SK-N-SH (cell line): ENCODE measurements at regions not wholly inside any gene's neighbourhood (a gene's known extent, or its start where the extent isn't known, plus 50 kb on each side); places are given as distances from the start of the nearest gene placed in this dataset.

Experiments
- CTCF ChIP-seq: fragments of 200-600 bp; sonication (generic); IDR thresholded peaks from 2 replicates; pipeline ENCODE4 v1.6.1; 2017; ENCODE audit warnings: antibody characterized with exemption, mild to moderate bottlenecking, moderate library complexity
- EP300 ChIP-seq, 2 experiments: IDR thresholded peaks; 2 replicates each; pipeline versions ENCODE4 v1.4.0 to v1.6.1; 2012; ENCODE audit warnings: borderline replicate concordance in 1 of 2, low read depth in 1 of 2, low read length in 1 of 2
- GABPA ChIP-seq: IDR thresholded peaks from 2 replicates; pipeline ENCODE4 v1.4.0; 2012; ENCODE audit warnings: low read depth, mild to moderate bottlenecking
- IRF3 ChIP-seq: fragments of 150-350 bp; IDR thresholded peaks from 2 replicates; pipeline ENCODE4 v1.6.1; 2016; ENCODE audit warnings: mild to moderate bottlenecking, low read depth, low read length
- PBX3 ChIP-seq: IDR thresholded peaks from 2 replicates; pipeline ENCODE4; 2012
- POLR2AphosphoS5 ChIP-seq: IDR thresholded peaks from 2 replicates; pipeline ENCODE4 v1.6.1; 2012; ENCODE audit warnings: low read depth, low read length
- RAD21 ChIP-seq: IDR thresholded peaks from 2 replicates; pipeline ENCODE4 v1.6.1; 2012; ENCODE audit warnings: mild to moderate bottlenecking, low read length
- REST ChIP-seq: IDR thresholded peaks from 2 replicates; pipeline ENCODE4 v1.6.1; 2012; ENCODE audit warnings: mild to moderate bottlenecking, low read depth, low read length, moderate library complexity
- TCF12 ChIP-seq: IDR thresholded peaks from 2 replicates; pipeline ENCODE4 v1.4.0; 2012
- USF2 ChIP-seq: fragments of 150-350 bp; IDR thresholded peaks from 2 replicates; pipeline ENCODE4 v1.6.1; 2017; ENCODE audit warnings: antibody characterized with exemption, low read length, low read depth, borderline replicate concordance

GRCh38 chr6:165940366-165940765, 227.3 kb downstream of the TBXT start:
- no peak for TF ChIP-seq EP300 (IDR thresholded peaks at IDR 0.05; ENCODE audit: borderline replicate concordance in 1 of 2, low read depth in 1 of 2, low read length in 1 of 2)
- no peak for TF ChIP-seq USF2
- no peak for TF ChIP-seq IRF3
- no peak for TF ChIP-seq POLR2AphosphoS5
- no peak for TF ChIP-seq REST
- no peak for TF ChIP-seq PBX3
- no peak for TF ChIP-seq TCF12
- no peak for TF ChIP-seq RAD21
- TF ChIP-seq GABPA, result no peak
- TF ChIP-seq CTCF, result no peak
